CD4-positive, alpha-beta T cell treated with Interferon gamma for 1 hour (primary cell): ENCODE measurements at regions not wholly inside any gene's neighbourhood (a gene's known extent, or its start where the extent isn't known, plus 50 kb on each side); places are given as distances from the start of the nearest gene placed in this dataset.

Experiments used
- DNase-seq: peaks from one replicate; pipeline ENCODE4 v3.0.0-alpha.2; 2020

- no peak for DNase-seq
Observed at GRCh38 chr1:87733386-87733785, 404.7 kb downstream of the LMO4 start.

GRCh38 chr1:87735750-87736149 is 407.1 kb downstream of the LMO4 start:
- no peak for DNase-seq

GRCh38 chr1:87739141-87739540 is 410.5 kb downstream of the LMO4 start:
- DNase-seq: no peak

DNA sequence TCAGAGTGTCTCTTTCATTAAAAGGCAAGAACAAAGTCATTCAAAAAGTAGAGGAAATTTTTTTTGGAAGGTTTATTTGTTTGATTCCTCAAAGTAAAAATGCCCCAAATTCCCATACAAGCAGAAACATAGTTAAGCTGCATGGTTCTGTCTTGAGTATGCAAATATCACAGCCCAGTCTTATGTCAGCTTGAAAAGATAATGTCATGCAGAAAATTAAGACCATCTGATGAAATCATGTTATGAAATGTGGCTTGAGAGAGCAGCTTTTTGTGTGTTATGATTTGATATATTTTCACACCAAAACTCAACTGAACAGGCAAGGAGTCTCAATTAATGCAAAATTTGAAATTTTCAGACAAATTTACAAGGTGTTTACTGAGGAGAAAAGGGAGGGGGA is 411.0 kb downstream of the LMO4 start:
- DNase-seq: no peak

GRCh38 chr1:87743256-87743655 is 414.6 kb downstream of the LMO4 start:
- DNase-seq: no peak

DNA sequence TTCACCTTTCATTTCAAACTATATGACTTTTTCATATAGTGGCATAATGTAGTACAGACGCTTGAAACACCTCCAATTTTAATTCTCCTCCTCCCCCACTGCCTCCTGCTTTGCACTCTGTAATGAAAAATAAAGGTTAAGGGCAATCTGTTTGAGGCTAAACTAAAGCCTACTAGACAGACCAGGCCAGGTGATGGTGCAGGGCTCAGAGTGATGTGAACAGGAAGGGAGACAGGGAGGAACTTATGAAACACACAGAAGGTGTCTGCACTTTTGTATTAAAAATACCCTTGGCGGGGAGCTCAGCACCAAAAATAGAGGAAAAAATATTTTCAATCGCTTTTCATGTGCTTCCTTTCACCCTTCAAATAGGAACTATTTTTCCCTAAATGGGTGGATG is 415.4 kb downstream of the LMO4 start:
- no peak for DNase-seq

- no peak for DNase-seq
Observed at GRCh38 chr1:87744763-87745162, 416.1 kb downstream of the LMO4 start.

GRCh38 chr1:87753366-87753765 is 424.7 kb downstream of the LMO4 start:
- DNase-seq: no peak

DNA sequence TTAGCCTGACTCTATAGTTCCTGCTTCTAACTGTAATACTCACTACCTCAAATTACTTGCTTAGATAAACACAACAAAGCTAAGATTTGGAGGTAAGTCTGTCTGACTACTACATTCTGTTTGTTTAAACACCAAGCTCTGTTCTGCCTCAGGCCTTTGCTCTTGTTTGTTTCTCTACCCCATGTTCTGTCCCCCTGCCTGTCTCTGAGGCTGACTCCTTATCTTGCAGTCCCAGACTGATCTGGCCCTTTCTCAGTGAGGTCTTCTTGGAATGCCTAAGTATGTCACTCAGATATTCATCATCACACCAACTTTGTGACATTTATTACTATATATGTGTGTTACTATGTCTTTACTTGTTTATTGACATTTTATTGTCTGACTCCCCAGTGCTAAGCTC is 425.5 kb downstream of the LMO4 start:
- DNase-seq: no peak

DNA sequence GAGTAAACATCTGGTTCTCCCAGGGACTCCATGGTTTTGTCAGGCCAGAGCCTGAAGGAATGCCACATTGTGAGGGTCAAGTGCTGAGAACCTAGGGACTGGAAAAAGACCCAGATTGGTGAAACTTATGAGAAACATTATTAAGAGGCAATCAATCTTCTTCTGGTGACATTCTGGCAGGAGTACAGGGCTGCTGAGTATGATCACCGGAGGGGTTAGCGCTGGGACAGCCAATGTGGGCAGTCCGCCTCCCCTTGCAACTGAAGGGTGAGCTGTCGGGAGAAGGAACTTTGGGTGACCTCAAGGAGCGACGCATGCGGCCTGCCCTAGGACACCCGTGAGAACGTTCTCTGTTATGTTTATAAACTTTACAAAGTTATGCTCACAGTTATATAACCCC is 429.0 kb downstream of the LMO4 start:
- no peak for DNase-seq

GRCh38 chr1:87759421-87760087 is 430.9 kb downstream of the LMO4 start:
- DNase-seq: no peak

DNA sequence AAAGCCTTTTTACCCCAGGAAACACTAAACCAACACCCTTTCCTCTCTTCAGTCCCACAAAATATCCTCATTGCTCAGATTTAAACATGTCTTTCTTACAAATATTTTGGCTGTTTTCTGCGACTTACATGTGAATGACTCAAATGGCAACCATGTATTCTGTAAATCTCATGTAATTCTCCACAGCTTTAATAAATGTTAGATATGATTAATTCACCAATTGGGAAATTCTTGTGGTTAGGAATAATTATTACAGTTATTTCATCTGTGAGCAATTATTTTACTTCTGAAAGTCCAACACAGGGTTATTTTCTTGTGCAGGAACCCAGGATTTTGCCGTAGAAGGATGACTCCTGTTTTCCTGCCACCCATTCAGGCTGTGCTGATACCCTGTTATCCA is 431.5 kb downstream of the LMO4 start:
- DNase-seq: no peak

DNA sequence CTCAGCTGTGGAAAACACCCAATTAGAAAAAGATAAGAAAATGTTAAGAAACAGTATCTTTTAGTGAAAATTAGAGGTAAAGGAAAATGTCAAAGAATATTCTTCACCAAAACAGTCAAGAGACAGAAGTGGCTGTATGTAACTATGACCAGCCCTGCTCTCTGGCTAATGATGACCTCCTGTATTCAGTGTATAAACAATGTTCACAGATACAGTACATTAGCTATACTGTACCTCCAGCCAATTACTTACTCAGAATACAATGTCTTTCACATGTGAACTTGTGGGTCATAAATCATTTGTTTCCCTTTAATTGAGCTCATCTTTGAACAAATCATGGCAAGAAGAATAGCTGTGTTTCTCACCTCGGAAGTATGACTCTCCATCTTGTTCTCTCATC is 432.0 kb downstream of the LMO4 start:
- no peak for DNase-seq

GRCh38 chr1:87763483-87763882 is 434.8 kb downstream of the LMO4 start:
- DNase-seq: no peak

GRCh38 chr1:87765057-87765680 is 436.5 kb downstream of the LMO4 start:
- DNase-seq: no peak

- no peak for DNase-seq
Observed at GRCh38 chr1:87765681-87766070, 437.0 kb downstream of the LMO4 start.

DNA sequence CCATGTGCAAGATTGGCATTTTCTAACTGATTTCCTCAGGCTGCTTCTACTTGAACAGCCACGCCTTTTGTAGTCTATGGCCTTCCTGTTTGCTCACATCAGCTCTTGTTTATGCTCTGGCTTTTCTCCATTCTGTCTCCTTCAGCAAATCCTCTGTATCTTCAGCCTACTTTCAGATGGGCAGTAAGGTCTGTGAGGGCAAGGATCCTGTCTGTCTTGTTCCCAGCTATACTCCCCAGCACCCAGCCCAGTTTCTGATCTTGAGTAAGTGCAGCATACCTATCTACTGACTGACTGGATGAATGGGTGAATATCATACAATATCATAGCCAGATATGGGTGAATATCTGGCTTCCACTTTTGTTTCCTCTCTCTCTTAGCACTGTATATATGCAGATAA is 438.1 kb downstream of the LMO4 start:
- no peak for DNase-seq

DNA sequence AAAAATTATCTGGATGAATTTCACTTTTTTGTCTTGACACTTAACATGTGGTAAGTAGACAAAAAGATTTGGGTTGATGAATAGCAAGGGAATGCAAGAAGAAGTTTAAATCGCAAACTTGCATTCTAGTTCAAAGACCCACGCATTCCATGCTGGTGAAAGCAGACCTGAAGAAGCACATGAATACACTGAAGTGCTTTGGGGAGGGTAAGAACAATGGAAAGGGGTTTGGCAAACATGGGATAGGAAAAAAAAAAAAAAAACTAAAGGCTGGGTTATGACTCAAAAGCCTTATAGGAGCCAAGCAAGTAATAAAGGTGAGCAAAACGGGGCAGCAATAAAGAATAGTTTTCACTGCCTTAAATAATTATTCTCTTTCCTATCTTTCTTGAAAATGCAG is 450.2 kb downstream of the LMO4 start:
- no peak for DNase-seq

DNA sequence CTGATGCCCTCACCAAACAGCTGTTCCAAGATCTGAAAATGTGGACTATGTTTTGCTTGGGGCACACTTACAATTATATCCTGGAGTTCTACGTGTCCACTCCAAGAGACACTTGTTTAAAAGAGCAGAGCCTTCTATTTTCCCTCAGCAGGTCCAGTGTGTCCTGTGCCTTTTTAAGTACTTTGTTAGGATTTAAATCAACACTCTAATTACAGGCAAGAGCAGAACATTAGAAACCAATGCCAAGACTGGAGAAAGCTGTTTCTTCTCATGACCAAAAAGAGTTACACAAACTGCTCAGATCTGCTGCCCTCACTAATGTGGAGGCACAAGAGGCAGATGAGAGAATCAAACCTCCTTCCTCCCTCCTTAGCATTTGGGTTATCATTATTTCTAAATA is 452.9 kb downstream of the LMO4 start:
- no peak for DNase-seq

- DNase-seq: no peak
Observed at GRCh38 chr1:87783315-87783714, 454.6 kb downstream of the LMO4 start.

DNA sequence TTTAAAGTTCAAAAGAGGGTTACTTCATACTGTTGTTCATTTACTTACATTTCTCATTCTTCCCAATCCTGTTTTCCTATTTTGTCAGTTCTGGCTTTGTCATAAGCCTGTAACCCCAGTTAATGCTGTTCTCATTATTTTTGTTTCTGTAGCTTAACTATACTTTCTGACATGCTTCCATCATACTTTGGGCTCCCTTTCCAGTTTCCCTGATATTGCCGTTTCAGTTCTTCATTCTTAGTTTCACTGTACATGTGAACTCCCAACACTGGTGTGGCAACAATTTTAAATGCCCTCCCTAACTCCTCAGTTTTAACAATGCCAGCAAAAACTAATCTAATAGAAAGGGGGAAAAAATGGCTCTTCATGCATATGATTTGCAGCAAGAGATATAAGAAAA is 456.7 kb downstream of the LMO4 start:
- DNase-seq: no peak

DNA sequence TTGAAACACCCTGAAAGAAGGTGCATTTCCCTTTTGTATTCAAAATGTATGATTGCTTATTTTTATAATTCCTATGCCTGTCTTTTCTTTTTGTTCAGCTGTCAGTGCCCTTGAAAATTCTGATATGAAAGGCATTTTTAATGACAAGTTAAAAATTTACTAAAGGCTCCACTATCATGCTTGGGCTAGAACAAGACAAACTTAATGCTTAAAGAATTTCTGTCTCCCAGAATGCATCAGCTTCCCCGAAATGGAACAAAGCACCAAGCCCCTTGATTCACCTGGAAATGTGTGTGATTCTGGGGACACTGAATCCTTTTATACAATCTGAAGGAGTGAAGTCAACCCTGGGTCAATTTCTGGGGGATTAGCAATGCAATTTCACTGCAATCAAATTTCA is 457.5 kb downstream of the LMO4 start:
- DNase-seq: no peak

- no peak for DNase-seq
Observed at GRCh38 chr1:87786861-87787545, 458.3 kb downstream of the LMO4 start.

DNA sequence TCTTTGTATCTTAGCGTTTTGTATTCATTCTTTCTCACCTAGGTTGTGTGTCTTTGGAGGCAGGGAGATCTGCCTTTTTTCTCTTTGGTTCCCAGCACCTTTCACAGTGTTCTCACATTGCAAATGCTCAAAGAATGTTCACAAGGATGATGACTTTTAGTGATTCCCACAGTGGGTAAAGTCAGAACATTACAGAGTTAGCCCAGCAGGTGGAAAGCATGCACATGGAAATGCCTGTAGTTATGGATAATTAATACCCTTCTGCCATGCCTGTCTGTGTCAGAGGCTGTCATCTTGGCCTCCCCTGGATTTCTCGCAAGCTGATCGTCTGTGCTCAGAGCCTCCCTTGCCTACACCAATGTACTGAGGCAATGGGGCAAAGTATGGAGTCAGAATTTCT is 458.9 kb downstream of the LMO4 start:
- DNase-seq: no peak

DNA sequence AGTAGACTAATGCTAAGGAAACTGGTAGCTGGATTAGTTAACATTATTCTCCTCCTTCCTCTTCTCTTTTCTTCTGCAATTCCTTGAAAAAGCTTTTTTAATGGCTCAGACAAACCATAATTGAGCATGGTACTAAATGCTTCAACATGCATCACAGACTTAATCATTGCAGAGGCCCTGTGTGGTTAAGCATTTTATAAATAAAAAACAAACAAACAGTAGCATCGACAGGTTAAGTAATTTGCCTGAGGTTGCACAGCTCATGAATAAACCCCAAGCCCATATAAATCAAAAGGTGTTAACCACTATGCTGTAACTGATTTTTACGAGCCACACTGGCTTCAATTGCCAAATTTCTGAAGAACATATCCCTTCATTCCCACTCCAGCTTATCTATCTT is 462.1 kb downstream of the LMO4 start:
- DNase-seq: no peak
